ENCODE measurements at regions not wholly inside any gene's neighbourhood (a gene's known extent, or its start where the extent isn't known, plus 50 kb on each side); places are given as distances from the start of the nearest gene placed in this dataset.
"Not testable (repeated sequence)": the region's sequence is repeated elsewhere in the genome, so short reads cannot be mapped to it uniquely, and the experiment has no call there.

- no peak for DNase-seq
Measured at GRCh38 chr9:25255216-25255615, 423.0 kb downstream of the TUSC1 start.

GRCh38 chr9:25254051-25254450 is 424.2 kb downstream of the TUSC1 start:
- DNase-seq, result no peak

GRCh38 chr9:25241421-25241820 is 436.8 kb downstream of the TUSC1 start:
- no peak for DNase-seq

- DNase-seq, result no peak
Measured at GRCh38 chr9:25226901-25227686, 451.1 kb downstream of the TUSC1 start.

- DNase-seq, result no peak
Measured at GRCh38 chr9:25225938-25226760, 452.1 kb downstream of the TUSC1 start.

- no peak for DNase-seq
Measured at GRCh38 chr9:25224996-25225395, 453.2 kb downstream of the TUSC1 start.

GRCh38 chr9:25224309-25224708 is 453.9 kb downstream of the TUSC1 start:
- no peak for DNase-seq

GRCh38 chr9:25212361-25212760 is 465.9 kb downstream of the TUSC1 start:
- no peak for DNase-seq

GRCh38 chr9:25207402-25208195 is 470.6 kb downstream of the TUSC1 start:
- DNase-seq, result no peak

GRCh38 chr9:25206027-25206426 is 472.2 kb downstream of the TUSC1 start:
- no peak for DNase-seq

GRCh38 chr9:25205285-25205684 is 473.0 kb downstream of the TUSC1 start:
- no peak for DNase-seq

GRCh38 chr9:25177858-25178257 is 500.4 kb downstream of the TUSC1 start:
- DNase-seq, result no peak

GRCh38 chr9:25129537-25129936 is 548.7 kb downstream of the TUSC1 start:
- no peak for DNase-seq

- DNase-seq, result no peak
Measured at GRCh38 chr9:25121811-25122210, 556.4 kb downstream of the TUSC1 start.

- DNase-seq, result no peak
Measured at GRCh38 chr9:25119041-25119440, 559.2 kb downstream of the TUSC1 start.

GRCh38 chr9:25117791-25118190 is 560.5 kb downstream of the TUSC1 start:
- DNase-seq, result no peak

GRCh38 chr9:25102204-25102603 is 556.5 kb upstream of the IZUMO3 start:
- DNase-seq, result not testable (repeated sequence)

GRCh38 chr9:25094518-25094917 is 548.8 kb upstream of the IZUMO3 start:
- no peak for DNase-seq

GRCh38 chr9:25078202-25078601 is 532.5 kb upstream of the IZUMO3 start:
- DNase-seq, result no peak

GRCh38 chr9:25048098-25048724 is 502.5 kb upstream of the IZUMO3 start:
- DNase-seq, result no peak

GRCh38 chr9:25045469-25045868 is 499.8 kb upstream of the IZUMO3 start:
- DNase-seq, result not testable (repeated sequence)

GRCh38 chr9:25029743-25030142 is 484.0 kb upstream of the IZUMO3 start:
- no peak for DNase-seq

GRCh38 chr9:25025686-25026085 is 480.0 kb upstream of the IZUMO3 start:
- DNase-seq, result no peak

Data from NCI-H2171 (cell line).